ENCODE measurements at regions not wholly inside any gene's neighbourhood (a gene's known extent, or its start where the extent isn't known, plus 50 kb on each side); places are given as distances from the start of the nearest gene placed in this dataset.

DNA sequence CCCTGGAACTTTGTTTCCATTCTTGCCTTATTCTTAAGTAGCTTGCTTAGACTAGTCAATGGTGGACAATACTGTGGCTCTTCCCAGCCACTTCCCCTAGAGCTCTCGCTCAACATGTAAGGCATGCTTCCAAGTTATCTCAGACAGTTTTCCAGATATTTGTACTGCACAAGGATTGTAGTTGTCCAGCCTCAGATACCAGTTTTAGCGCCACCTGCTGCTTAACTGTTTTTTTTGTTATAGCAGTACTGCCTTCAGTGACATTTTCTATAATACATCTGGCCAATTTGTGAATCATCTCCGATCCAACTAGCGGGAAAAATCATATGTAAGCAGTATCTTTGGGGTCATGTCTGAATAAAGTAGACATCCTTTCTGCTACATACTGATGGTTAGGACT is 346.7 kb upstream of the ADGRL4 start:
- TF ChIP-seq REST (IDR thresholded peaks at IDR 0.05; ENCODE audit: low read depth) (no peak), CREB1 (IDR thresholded peaks at IDR 0.05; ENCODE audit: low read depth) (no peak), NFIC (IDR thresholded peaks at IDR 0.05) (no peak), RAD21 (IDR thresholded peaks at IDR 0.05; ENCODE audit: low read depth) (peak; percentile 63), EGR1 (IDR thresholded peaks at IDR 0.05) (no peak), FOXM1 (IDR thresholded peaks at IDR 0.05; ENCODE audit: borderline replicate concordance, low read depth) (no peak), ZBTB7A (IDR thresholded peaks at IDR 0.05; ENCODE audit: low read depth) (no peak), TCF12 (IDR thresholded peaks at IDR 0.05; ENCODE audit: low read depth) (no peak), CEBPB (IDR thresholded peaks at IDR 0.05) (0 out of 2 replicates have a peak, but pooled peaks have one; percentile 3)
- TF ChIP-seq, protein P1, sequence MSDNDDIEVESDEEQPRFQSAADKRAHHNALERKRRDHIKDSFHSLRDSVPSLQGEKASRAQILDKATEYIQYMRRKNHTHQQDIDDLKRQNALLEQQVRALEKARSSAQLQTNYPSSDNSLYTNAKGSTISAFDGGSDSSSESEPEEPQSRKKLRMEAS (IDR thresholded peaks at IDR 0.05): no peak
- TF ChIP-seq, protein P2, sequence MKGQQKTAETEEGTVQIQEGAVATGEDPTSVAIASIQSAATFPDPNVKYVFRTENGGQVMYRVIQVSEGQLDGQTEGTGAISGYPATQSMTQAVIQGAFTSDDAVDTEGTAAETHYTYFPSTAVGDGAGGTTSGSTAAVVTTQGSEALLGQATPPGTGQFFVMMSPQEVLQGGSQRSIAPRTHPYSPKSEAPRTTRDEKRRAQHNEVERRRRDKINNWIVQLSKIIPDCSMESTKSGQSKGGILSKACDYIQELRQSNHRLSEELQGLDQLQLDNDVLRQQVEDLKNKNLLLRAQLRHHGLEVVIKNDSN (IDR thresholded peaks at IDR 0.05): no peak

GRCh38 chr1:79326875-79327274 is 320.3 kb upstream of the ADGRL4 start:
- TF ChIP-seq TCF12 (IDR thresholded peaks at IDR 0.05; ENCODE audit: low read depth) (no peak), CREB1 (IDR thresholded peaks at IDR 0.05; ENCODE audit: low read depth) (no peak), EGR1 (IDR thresholded peaks at IDR 0.05) (no peak), TEAD4 (IDR thresholded peaks at IDR 0.05) (no peak), RAD21 (IDR thresholded peaks at IDR 0.05; ENCODE audit: low read depth) (no peak), CEBPB (IDR thresholded peaks at IDR 0.05) (no peak), TAF1 (IDR thresholded peaks at IDR 0.05; ENCODE audit: low read depth) (no peak), FOXM1 (IDR thresholded peaks at IDR 0.05; ENCODE audit: borderline replicate concordance, low read depth) (no peak), NFIC (IDR thresholded peaks at IDR 0.05) (no peak), REST (IDR thresholded peaks at IDR 0.05; ENCODE audit: low read depth) (no peak), YY1 (IDR thresholded peaks at IDR 0.05; ENCODE audit: low read depth) (no peak), EP300 (IDR thresholded peaks at IDR 0.05; ENCODE audit: borderline replicate concordance) (no peak), ZBTB7A (IDR thresholded peaks at IDR 0.05; ENCODE audit: low read depth) (no peak)
- TF ChIP-seq, protein P2 (IDR thresholded peaks at IDR 0.05): no peak
- TF ChIP-seq, protein P1 (IDR thresholded peaks at IDR 0.05): no peak

GRCh38 chr1:79325705-79326104 is 319.2 kb upstream of the ADGRL4 start:
- TF ChIP-seq TEAD4 (IDR thresholded peaks at IDR 0.05): no peak
- TF ChIP-seq NFIC (IDR thresholded peaks at IDR 0.05): no peak
- TF ChIP-seq, protein P1 (IDR thresholded peaks at IDR 0.05): no peak
- TF ChIP-seq, protein P2 (IDR thresholded peaks at IDR 0.05): no peak
- no peak for TF ChIP-seq EP300 (IDR thresholded peaks at IDR 0.05; ENCODE audit: borderline replicate concordance)

DNA sequence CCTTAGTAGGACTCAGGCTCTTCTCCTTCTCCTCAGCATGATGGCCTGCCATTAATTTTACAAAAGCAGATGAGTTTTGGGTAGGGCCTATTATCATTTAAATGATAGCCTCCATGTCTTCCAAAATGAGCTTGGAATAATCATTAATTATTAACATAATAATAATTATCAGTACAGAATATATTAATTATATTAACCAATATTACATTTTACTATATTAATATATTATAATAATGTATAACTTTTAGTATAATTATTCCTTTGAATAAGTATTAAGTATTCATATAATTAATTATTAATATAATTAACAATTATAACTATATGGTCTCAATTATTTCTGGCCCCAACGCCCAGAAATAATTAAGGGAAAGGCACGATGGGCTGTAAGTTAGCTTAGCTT is 318.6 kb upstream of the ADGRL4 start:
- TF ChIP-seq TEAD4 (IDR thresholded peaks at IDR 0.05) (no peak), NFIC (IDR thresholded peaks at IDR 0.05) (no peak), ZBTB7A (IDR thresholded peaks at IDR 0.05; ENCODE audit: low read depth) (no peak), CREB1 (IDR thresholded peaks at IDR 0.05; ENCODE audit: low read depth) (no peak)
- TF ChIP-seq, protein P1 (IDR thresholded peaks at IDR 0.05): no peak

DNA sequence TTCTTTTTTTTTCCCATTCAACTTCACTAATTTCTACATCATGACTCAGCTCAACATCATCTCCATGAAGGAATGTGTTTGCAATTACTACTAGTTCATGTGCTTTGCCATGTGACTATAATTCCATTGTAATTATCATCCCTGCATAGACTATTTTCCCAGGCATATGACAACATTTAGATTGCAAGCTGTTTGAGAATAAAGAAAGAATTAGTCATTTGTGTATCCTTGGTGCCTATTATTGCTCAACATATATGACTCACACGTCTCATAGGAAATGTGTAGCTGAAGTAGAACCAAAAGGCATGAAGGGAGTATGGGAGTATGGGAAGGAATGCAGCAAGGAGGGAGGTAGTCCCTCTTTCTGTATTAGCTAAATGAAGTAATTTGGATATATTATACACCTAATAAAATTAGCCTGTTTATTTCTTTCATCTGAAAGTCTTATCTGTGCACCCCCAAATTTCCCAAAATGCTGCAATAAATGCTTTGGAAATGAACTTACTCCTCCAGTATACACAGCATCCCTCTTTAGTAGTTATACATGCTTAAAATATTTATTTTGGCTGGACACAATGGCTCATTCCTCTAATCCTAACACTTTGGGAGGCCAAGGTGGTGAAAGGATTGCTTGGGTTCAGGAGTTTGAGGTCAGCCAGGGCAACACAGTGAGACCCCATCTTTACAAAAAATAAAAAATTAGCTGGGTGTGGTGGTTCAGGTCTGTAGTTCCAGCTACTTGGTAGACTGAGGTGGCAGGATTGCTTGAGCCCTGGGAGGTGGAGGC is 316.9 kb upstream of the ADGRL4 start:
- TF ChIP-seq ZBTB7A (IDR thresholded peaks at IDR 0.05; ENCODE audit: low read depth): no peak
- TF ChIP-seq, protein P2 (IDR thresholded peaks at IDR 0.05): peak; percentile 58
- TF ChIP-seq FOXM1 (IDR thresholded peaks at IDR 0.05; ENCODE audit: borderline replicate concordance, low read depth): no peak
- TF ChIP-seq CEBPB (IDR thresholded peaks at IDR 0.05): peak; percentile 94
- no peak for TF ChIP-seq YY1 (IDR thresholded peaks at IDR 0.05; ENCODE audit: low read depth)
- no peak for TF ChIP-seq RAD21 (IDR thresholded peaks at IDR 0.05; ENCODE audit: low read depth)
- TF ChIP-seq, protein P1 (IDR thresholded peaks at IDR 0.05): no peak
- no peak for TF ChIP-seq CREB1 (IDR thresholded peaks at IDR 0.05; ENCODE audit: low read depth)
- no peak for TF ChIP-seq NFIC (IDR thresholded peaks at IDR 0.05)
- TF ChIP-seq TCF12 (IDR thresholded peaks at IDR 0.05; ENCODE audit: low read depth): no peak
- TF ChIP-seq EP300 (IDR thresholded peaks at IDR 0.05; ENCODE audit: borderline replicate concordance): peak; percentile 28; the same call in 1 of the 2 replicates
- TF ChIP-seq TAF1 (IDR thresholded peaks at IDR 0.05; ENCODE audit: low read depth): no peak
- TF ChIP-seq REST (IDR thresholded peaks at IDR 0.05; ENCODE audit: low read depth): no peak
- TF ChIP-seq EGR1 (IDR thresholded peaks at IDR 0.05): no peak
- peak; percentile 7; the same call in 1 of the 2 replicates for TF ChIP-seq TEAD4 (IDR thresholded peaks at IDR 0.05)
